ENCODE measurements at regions not wholly inside any gene's neighbourhood (a gene's known extent, or its start where the extent isn't known, plus 50 kb on each side); places are given as distances from the start of the nearest gene placed in this dataset.

DNA sequence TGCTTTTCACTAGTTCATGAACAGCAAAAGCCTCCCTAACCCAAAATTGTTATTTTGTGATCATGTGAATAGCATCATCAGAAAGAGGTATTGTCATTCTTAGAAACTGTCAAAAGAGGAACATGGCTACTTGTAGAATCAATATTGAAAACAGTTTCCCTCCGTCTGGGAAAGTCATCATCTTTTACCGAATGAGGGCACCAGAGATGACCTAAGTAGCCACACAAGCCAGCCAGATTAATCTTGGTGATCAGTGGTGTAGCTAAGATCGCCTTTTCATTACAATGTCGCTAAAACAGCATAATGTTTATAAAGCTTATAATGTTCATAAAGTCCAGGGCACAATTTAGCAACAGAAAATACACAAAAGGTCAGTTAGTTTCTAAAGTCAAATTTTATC, 136.1 kb downstream of the SIPA1L2 start:
- POLR2A ChIA-PET: no interaction called here
- no peak for DNase-seq (ENCODE audit: low read depth, low spot score)

More for the DNA sequence above, 136.1 kb downstream of the SIPA1L2 start:
- no peaks in the 10 kb centered on the region for H3K27me3 ChIP-seq (ENCODE audit: control insufficient read depth in 2 of 2, insufficient read depth in 2 of 2, low read length in 2 of 2)
- H3K9ac ChIP-seq (replicated peaks; ENCODE audit: extremely low read depth, insufficient read depth, low read length): no peak overlapping the region
- H3K36me3 ChIP-seq (ENCODE audit: control insufficient read depth in 2 of 2, extremely low read depth in 1 of 2, insufficient read depth in 2 of 2, low read length in 2 of 2): no peaks in the 10 kb centered on the region
- no peak overlapping the region for H2AFZ ChIP-seq (ENCODE audit: low read depth, low read length)
- no peaks in the 10 kb centered on the region for H3K9me3 ChIP-seq (replicated peaks; ENCODE audit: control insufficient read depth, insufficient read depth, low read length)
- BruUV-seq (replicated peaks): no TSS peak
- CTCF ChIA-PET: interaction anchor here (1.6 kb wide), 1 partner anchor 9 kb away, joined by 4 read pairs; no protein-coding TSS in a partner anchor
- H4K20me1 ChIP-seq (replicated peaks; ENCODE audit: control insufficient read depth, extremely low read depth, insufficient read depth, low read length): no peaks in the 10 kb centered on the region
- no peaks in the 10 kb centered on the region for H3K4me1 ChIP-seq (ENCODE audit: control insufficient read depth, extremely low read depth, insufficient read depth, low read length)
- H3K79me2 ChIP-seq (ENCODE audit: control insufficient read depth, insufficient read depth, low read length): no peaks in the 10 kb centered on the region
- no peaks in the 10 kb centered on the region for H3K9me1 ChIP-seq (replicated peaks; ENCODE audit: control insufficient read depth, extremely low read depth, insufficient read depth, low read length)
- no peak overlapping the region for H3K27ac ChIP-seq (ENCODE audit: insufficient read depth, low read depth, low read length)
- dilution Hi-C loops (cut with MboI; ENCODE audit: extremely low pct_ligation_motif_present, low sequenced_read_pairs) (no loop called here), intact Hi-C loops (cut with micrococcal nuclease) (no loop called here)
- TF ChIP-seq GATA2 (IDR thresholded peaks at IDR 0.05; ENCODE audit: insufficient read depth, insufficient read length, low read depth, low read length): no peak
- TF ChIP-seq EZH2 (IDR thresholded peaks at IDR 0.05; ENCODE audit: borderline replicate concordance, low read depth, low read length, severe bottlenecking): no peak
- no peak for TF ChIP-seq MYC (IDR thresholded peaks at IDR 0.05; ENCODE audit: low read depth, low read length)
- no peak for TF ChIP-seq FOS (IDR thresholded peaks at IDR 0.05; ENCODE audit: borderline replicate concordance, insufficient read depth, low read length)
- no peak for TF ChIP-seq POLR2AphosphoS5 (IDR thresholded peaks at IDR 0.05; ENCODE audit: insufficient read depth, low read depth, low read length)
- TF ChIP-seq JUN (IDR thresholded peaks at IDR 0.05; ENCODE audit: borderline replicate concordance, insufficient read depth, insufficient read length, low read depth): no peak
- TF ChIP-seq, protein P1, sequence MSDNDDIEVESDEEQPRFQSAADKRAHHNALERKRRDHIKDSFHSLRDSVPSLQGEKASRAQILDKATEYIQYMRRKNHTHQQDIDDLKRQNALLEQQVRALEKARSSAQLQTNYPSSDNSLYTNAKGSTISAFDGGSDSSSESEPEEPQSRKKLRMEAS (IDR thresholded peaks at IDR 0.05; ENCODE audit: insufficient read depth, insufficient read length): no peak
- TF ChIP-seq, protein P2, sequence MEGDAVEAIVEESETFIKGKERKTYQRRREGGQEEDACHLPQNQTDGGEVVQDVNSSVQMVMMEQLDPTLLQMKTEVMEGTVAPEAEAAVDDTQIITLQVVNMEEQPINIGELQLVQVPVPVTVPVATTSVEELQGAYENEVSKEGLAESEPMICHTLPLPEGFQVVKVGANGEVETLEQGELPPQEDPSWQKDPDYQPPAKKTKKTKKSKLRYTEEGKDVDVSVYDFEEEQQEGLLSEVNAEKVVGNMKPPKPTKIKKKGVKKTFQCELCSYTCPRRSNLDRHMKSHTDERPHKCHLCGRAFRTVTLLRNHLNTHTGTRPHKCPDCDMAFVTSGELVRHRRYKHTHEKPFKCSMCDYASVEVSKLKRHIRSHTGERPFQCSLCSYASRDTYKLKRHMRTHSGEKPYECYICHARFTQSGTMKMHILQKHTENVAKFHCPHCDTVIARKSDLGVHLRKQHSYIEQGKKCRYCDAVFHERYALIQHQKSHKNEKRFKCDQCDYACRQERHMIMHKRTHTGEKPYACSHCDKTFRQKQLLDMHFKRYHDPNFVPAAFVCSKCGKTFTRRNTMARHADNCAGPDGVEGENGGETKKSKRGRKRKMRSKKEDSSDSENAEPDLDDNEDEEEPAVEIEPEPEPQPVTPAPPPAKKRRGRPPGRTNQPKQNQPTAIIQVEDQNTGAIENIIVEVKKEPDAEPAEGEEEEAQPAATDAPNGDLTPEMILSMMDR (IDR thresholded peaks at IDR 0.05; ENCODE audit: extremely low read depth in 1 of 2, insufficient read depth in 1 of 2, low read depth in 1 of 2, low read length in 2 of 2): no peak
- TF ChIP-seq POLR2A (IDR thresholded peaks at IDR 0.05; ENCODE audit: low read depth, low read length): no peak
- no peak for FAIRE-seq
- no peak overlapping the region for H3K4me2 ChIP-seq (ENCODE audit: insufficient read depth, low read length)
- H3K4me3 ChIP-seq (replicated peaks in 1 of 3; ENCODE audit: insufficient read depth in 1 of 3, low read depth in 1 of 3, low read length in 3 of 3): no peak overlapping the region

All from endothelial cell of umbilical vein (primary cell).